SU-DHL-6 (cell line): ENCODE measurements at regions not wholly inside any gene's neighbourhood (a gene's known extent, or its start where the extent isn't known, plus 50 kb on each side); places are given as distances from the start of the nearest gene placed in this dataset.
"Not testable (repeated sequence)": the region's sequence is repeated elsewhere in the genome, so short reads cannot be mapped to it uniquely, and the experiment has no call there.

Source experiments
- H2AFZ ChIP-seq: fragments of 200-600 bp; sonication (generic); 2 replicates; pipeline ENCODE4 v1.6.1; 2014; ENCODE audit warnings: low read depth, mild to moderate bottlenecking, moderate library complexity, mixed read lengths, antibody characterized with exemption, low read length; ENCODE audit not compliant: severe bottlenecking
- H3F3A ChIP-seq: fragments of 200-600 bp; shearing (Covaris generic); 2 replicates; pipeline ENCODE4 v1.6.0; 2016; ENCODE audit warnings: antibody characterized with exemption, mild to moderate bottlenecking; ENCODE audit not compliant: insufficient read depth
- H3K27ac ChIP-seq: fragments of 200-600 bp; sonication (generic); 2 replicates; pipeline ENCODE4 v1.5.1; 2016; ENCODE audit warnings: low read depth, mild to moderate bottlenecking, low read length, moderate library complexity, mixed read lengths
- H3K27me3 ChIP-seq: fragments of 200-600 bp; sonication (generic), shearing (Covaris generic); 2 replicates; pipeline ENCODE4 v1.6.0; 2014; ENCODE audit warnings: mild to moderate bottlenecking, low read length
- H3K36me3 ChIP-seq: fragments of 200-600 bp; sonication (generic); 2 replicates; pipeline ENCODE4 v1.6.1; 2014; ENCODE audit warnings: mild to moderate bottlenecking, low read length, mixed read lengths
- H3K4me2 ChIP-seq: fragments of 300-600, 200-600 bp; shearing (Covaris generic), sonication (generic); 2 replicates; pipeline ENCODE4 v1.6.0; 2014; ENCODE audit warnings: low read length, low read depth, mild to moderate bottlenecking; ENCODE audit not compliant: poor library complexity, severe bottlenecking
- H3K4me3 ChIP-seq: fragments of 200-600 bp; sonication (generic); 2 replicates; pipeline ENCODE4 v1.5.1; 2014; ENCODE audit warnings: antibody characterized with exemption, low read length, mild to moderate bottlenecking, mixed read lengths; ENCODE audit not compliant: insufficient read depth, poor library complexity, severe bottlenecking
- H3K79me2 ChIP-seq: fragments of 200-600 bp; sonication (generic); 2 replicates; pipeline ENCODE4 v1.6.1; 2014; ENCODE audit warnings: mild to moderate bottlenecking, low read length, moderate library complexity; ENCODE audit not compliant: insufficient read depth
- H3K9ac ChIP-seq: fragments of 200-600 bp; sonication (generic); 2 replicates; pipeline ENCODE4 v1.7.0; 2014; ENCODE audit warnings: mild to moderate bottlenecking, low read length
- H3K9me2 ChIP-seq: fragments of 200-600 bp; sonication (generic); replicated peaks from 2 replicates; pipeline ENCODE4 v1.6.1; 2014; ENCODE audit warnings: low read length; ENCODE audit not compliant: insufficient read depth
- H3K9me3 ChIP-seq: fragments of 200-600 bp; sonication (generic); 2 replicates; pipeline ENCODE4 v1.6.1; 2014; ENCODE audit warnings: low read length, mixed read lengths; ENCODE audit not compliant: insufficient read depth
- H4K20me1 ChIP-seq: fragments of 200-600 bp; sonication (generic); 2 replicates; pipeline ENCODE4 v1.6.1; 2014; ENCODE audit warnings: low read depth, mild to moderate bottlenecking, antibody characterized with exemption, low read length, moderate library complexity, mixed read lengths
- CTCF ChIP-seq: fragments of 200-600 bp; sonication (generic); IDR thresholded peaks from one replicate; pipeline ENCODE4 v1.5.1; 2017; ENCODE audit warnings: antibody characterized with exemption, mild to moderate bottlenecking, low read length, moderate library complexity; ENCODE audit not compliant: insufficient read depth, poor library complexity, severe bottlenecking
- EZH2phosphoT487 ChIP-seq: fragments of 200-600 bp; sonication (generic), shearing (Covaris generic); conservative IDR thresholded peaks from 2 replicates; pipeline ENCODE4 v1.6.1; 2018; ENCODE audit warnings: mild to moderate bottlenecking, antibody characterized with exemption, low read length, moderate library complexity, mixed read lengths

GRCh38 chr21:19218163-19218562 lies 814.6 kb upstream of the TMPRSS15 start:
- H3K9me2 ChIP-seq: no peaks in the 10 kb centered on the region
- H2AFZ ChIP-seq: no peak overlapping the region
- no peak overlapping the region for H3K9ac ChIP-seq
- H3K36me3 ChIP-seq: no peaks in the 10 kb centered on the region
- TF ChIP-seq CTCF (no peak), EZH2phosphoT487 (no peak)
- H3F3A ChIP-seq: no peaks in the 10 kb centered on the region
- H3K79me2 ChIP-seq: no peaks in the 10 kb centered on the region
- H4K20me1 ChIP-seq: no peaks in the 10 kb centered on the region
- no peak overlapping the region for H3K4me2 ChIP-seq
- no peak overlapping the region for H3K27ac ChIP-seq
- no peaks in the 10 kb centered on the region for H3K27me3 ChIP-seq
- no peak overlapping the region for H3K4me3 ChIP-seq
- no peaks in the 10 kb centered on the region for H3K9me3 ChIP-seq

- H2AFZ ChIP-seq: no peak overlapping the region
- H4K20me1 ChIP-seq: no peaks in the 10 kb centered on the region
- no peaks in the 10 kb centered on the region for H3K79me2 ChIP-seq
- no peaks in the 10 kb centered on the region for H3K9me3 ChIP-seq
- TF ChIP-seq CTCF (no peak), EZH2phosphoT487 (no peak)
- no peak overlapping the region for H3K9ac ChIP-seq
- H3K4me2 ChIP-seq: no peak overlapping the region
- no peak overlapping the region for H3K27ac ChIP-seq
- H3K9me2 ChIP-seq: no peaks in the 10 kb centered on the region
- H3K4me3 ChIP-seq: no peak overlapping the region
- H3K36me3 ChIP-seq: no peaks in the 10 kb centered on the region
- H3K27me3 ChIP-seq: no peaks in the 10 kb centered on the region
- no peaks in the 10 kb centered on the region for H3F3A ChIP-seq
Measured at GRCh38 chr21:19224090-19224489, 820.5 kb upstream of the TMPRSS15 start.

GRCh38 chr21:19228226-19228625 lies 824.6 kb upstream of the TMPRSS15 start:
- no peaks in the 10 kb centered on the region for H3K27me3 ChIP-seq
- no peak overlapping the region for H2AFZ ChIP-seq
- no peaks in the 10 kb centered on the region for H3F3A ChIP-seq
- no peaks in the 10 kb centered on the region for H3K9me2 ChIP-seq
- H3K27ac ChIP-seq: no peak overlapping the region
- no peaks in the 10 kb centered on the region for H3K36me3 ChIP-seq
- no peak overlapping the region for H3K9ac ChIP-seq
- no peak overlapping the region for H3K4me3 ChIP-seq
- no peak overlapping the region for H3K4me2 ChIP-seq
- H3K9me3 ChIP-seq: no peaks in the 10 kb centered on the region
- H4K20me1 ChIP-seq: no peaks in the 10 kb centered on the region
- no peaks in the 10 kb centered on the region for H3K79me2 ChIP-seq
- TF ChIP-seq CTCF (no peak), EZH2phosphoT487 (no peak)

- not testable (repeated sequence) for H3K9me2 ChIP-seq, H3K27ac ChIP-seq, H4K20me1 ChIP-seq, H3K79me2 ChIP-seq, H3K9me3 ChIP-seq, H3K4me2 ChIP-seq, H3K4me3 ChIP-seq, H3F3A ChIP-seq, H2AFZ ChIP-seq, H3K27me3 ChIP-seq, H3K36me3 ChIP-seq, H3K9ac ChIP-seq
Measured at GRCh38 chr21:19233841-19234240, 830.3 kb upstream of the TMPRSS15 start.
